SK-N-SH treated with all-trans-retinoic acid at 6 μM for 48 hours (cell line): ENCODE measurements at regions not wholly inside any gene's neighbourhood (a gene's known extent, or its start where the extent isn't known, plus 50 kb on each side); places are given as distances from the start of the nearest gene placed in this dataset.

ENCODE experiments used
- ATAC-seq: fragments of 200-7000 bp; cut with Tn5 transposase; 3 replicates; pipeline ENCODE4 v1.9.1; 2020; ENCODE audit warnings: mild to moderate bottlenecking, moderate library complexity
- ARNTL ChIP-seq: fragments of 450-650 bp; formaldehyde crosslinking; IDR thresholded peaks from 2 replicates; pipeline ENCODE4 v1.5.0; 2020; ENCODE audit warnings: low read depth, mild to moderate bottlenecking, moderate library complexity, borderline replicate concordance
- CREB5 ChIP-seq: fragments of 250-450 bp; sonication (Bioruptor Pico); IDR thresholded peaks from 2 replicates; pipeline ENCODE4 v1.5.1; 2020; ENCODE audit warnings: low read depth, mild to moderate bottlenecking, moderate library complexity
- CSDC2 ChIP-seq: fragments of 250-450 bp; sonication (Bioruptor Pico); IDR thresholded peaks from 2 replicates; pipeline ENCODE4 v1.5.0; 2020; ENCODE audit warnings: mild to moderate bottlenecking, moderate library complexity
- CSRNP3 ChIP-seq: fragments of 250-450 bp; sonication (Bioruptor Pico); IDR thresholded peaks from 2 replicates; pipeline ENCODE4 v1.5.1; 2021; ENCODE audit warnings: mild to moderate bottlenecking, moderate library complexity
- ESRRG ChIP-seq: fragments of 250-450 bp; sonication (Bioruptor Pico); IDR thresholded peaks from 2 replicates; pipeline ENCODE4 v1.6.1; 2021; ENCODE audit warnings: mild to moderate bottlenecking
- GLIS3 ChIP-seq: fragments of 250-450 bp; sonication (Bioruptor Pico); IDR thresholded peaks from 2 replicates; pipeline ENCODE4 v1.5.0; 2020; ENCODE audit warnings: mild to moderate bottlenecking, moderate library complexity
- ISL1 ChIP-seq: fragments of 250-450 bp; sonication (Bioruptor Pico); IDR thresholded peaks from 2 replicates; pipeline ENCODE4 v2.1.2; 2022; ENCODE audit warnings: mild to moderate bottlenecking, moderate library complexity
- OSR1 ChIP-seq: fragments of 250-450 bp; sonication (Bioruptor Pico); IDR thresholded peaks from 2 replicates; pipeline ENCODE4 v1.8.0; 2022; ENCODE audit warnings: moderate library complexity, mild to moderate bottlenecking, inconsistent platforms
- PATZ1 ChIP-seq: fragments of 250-450 bp; sonication (Bioruptor Pico); IDR thresholded peaks from 2 replicates; pipeline ENCODE4 v1.8.0; 2020; ENCODE audit warnings: mild to moderate bottlenecking, moderate library complexity, borderline replicate concordance
- POU6F1 ChIP-seq: fragments of 250-450 bp; sonication (Bioruptor Pico); IDR thresholded peaks from 2 replicates; pipeline ENCODE4 v1.8.0; 2021; ENCODE audit warnings: low read depth, mild to moderate bottlenecking, moderate library complexity, borderline replicate concordance
- PPARA ChIP-seq: fragments of 250-450 bp; sonication (Bioruptor Pico); IDR thresholded peaks from 2 replicates; pipeline ENCODE4 v1.5.0; 2020; ENCODE audit warnings: mild to moderate bottlenecking, borderline replicate concordance
- RARB ChIP-seq: fragments of 250-450 bp; sonication (Bioruptor Pico); IDR thresholded peaks from 2 replicates; pipeline ENCODE4 v1.8.0; 2021; ENCODE audit warnings: mild to moderate bottlenecking, moderate library complexity
- SNAI2 ChIP-seq: fragments of 250-450 bp; sonication (Bioruptor Pico); IDR thresholded peaks from 2 replicates; pipeline ENCODE4 v1.5.0; 2020; ENCODE audit warnings: mild to moderate bottlenecking, moderate library complexity
- TCF4 ChIP-seq: fragments of 250-450 bp; sonication (Bioruptor Pico); IDR thresholded peaks from 2 replicates; pipeline ENCODE4 v1.8.0; 2021; ENCODE audit warnings: mild to moderate bottlenecking, moderate library complexity, borderline replicate concordance
- TOX ChIP-seq: fragments of 250-450 bp; sonication (Bioruptor Pico); IDR thresholded peaks from 2 replicates; pipeline ENCODE4 v1.8.0; 2021; ENCODE audit warnings: mild to moderate bottlenecking, moderate library complexity, borderline replicate concordance
- TSHZ2 ChIP-seq: fragments of 250-450 bp; sonication (Bioruptor Pico); IDR thresholded peaks from 2 replicates; pipeline ENCODE4 v1.5.0; 2020; ENCODE audit warnings: mild to moderate bottlenecking, moderate library complexity
- ZC3H10 ChIP-seq: fragments of 250-450 bp; sonication (Bioruptor Pico); IDR thresholded peaks from 2 replicates; pipeline ENCODE4 v1.5.1; 2021; ENCODE audit warnings: mild to moderate bottlenecking, moderate library complexity
- ZFP3 ChIP-seq: fragments of 250-450 bp; sonication (Bioruptor Pico); IDR thresholded peaks from 2 replicates; pipeline ENCODE4 v1.5.0; 2020; ENCODE audit warnings: mild to moderate bottlenecking, moderate library complexity
- ZFP30 ChIP-seq: fragments of 450-650 bp; formaldehyde crosslinking; IDR thresholded peaks from 2 replicates; pipeline ENCODE4 v1.5.0; 2022; ENCODE audit warnings: mild to moderate bottlenecking, moderate library complexity
- ZNF565 ChIP-seq: fragments of 450-650 bp; formaldehyde crosslinking; conservative IDR thresholded peaks from 2 replicates; pipeline ENCODE4 v1.5.0; 2020; ENCODE audit warnings: low read depth, mild to moderate bottlenecking, moderate library complexity

- TF ChIP-seq TCF4 (no peak), ESRRG (CRISPR knock-in tag) (no peak), PPARA (no peak), CSRNP3 (CRISPR knock-in tag) (no peak), SNAI2 (CRISPR knock-in tag) (no peak), ZNF565 (CRISPR knock-in tag) (no peak), TOX (CRISPR knock-in tag) (no peak)
- no peak for ATAC-seq
Observed at GRCh38 chr5:35370871-35371270, 140.6 kb upstream of the PRLR start.

- TF ChIP-seq PPARA: no peak
- TF ChIP-seq, all 23 proteins: peak for 0
- no peak for ATAC-seq
Observed at GRCh38 chr5:35369965-35370790, 139.9 kb upstream of the PRLR start.

GRCh38 chr5:35367526-35367925 is 137.2 kb upstream of the PRLR start:
- no peak for ATAC-seq
- TF ChIP-seq ISL1 (CRISPR knock-in tag): 0 out of 2 replicates have a peak, but pooled peaks have one; percentile 32
- no peak for TF ChIP-seq POU6F1 (CRISPR knock-in tag)
- TF ChIP-seq CREB5 (CRISPR knock-in tag): no peak
- TF ChIP-seq CSDC2 (CRISPR knock-in tag): no peak
- TF ChIP-seq PATZ1 (CRISPR knock-in tag): no peak
- no peak for TF ChIP-seq ZNF565 (CRISPR knock-in tag)
- no peak for TF ChIP-seq OSR1
- no peak for TF ChIP-seq TCF4
- peak; percentile 55; the same call in 1 of the 2 replicates for TF ChIP-seq ZC3H10 (CRISPR knock-in tag)

- TF ChIP-seq ZFP30 (CRISPR knock-in tag) (no peak), TCF4 (no peak), PPARA (no peak), OSR1 (no peak), PATZ1 (CRISPR knock-in tag) (no peak), TSHZ2 (no peak), ESRRG (CRISPR knock-in tag) (no peak), CSDC2 (CRISPR knock-in tag) (no peak), CREB5 (CRISPR knock-in tag) (no peak), ARNTL (CRISPR knock-in tag) (no peak), ZNF565 (CRISPR knock-in tag) (no peak), TOX (CRISPR knock-in tag) (no peak), RARB (no peak), ZFP3 (CRISPR knock-in tag) (no peak), ISL1 (CRISPR knock-in tag) (no peak), GLIS3 (CRISPR knock-in tag) (no peak)
- TF ChIP-seq, all 23 proteins: peak for 0
- ATAC-seq: no peak
Observed at GRCh38 chr5:35365758-35366157, 135.5 kb upstream of the PRLR start.
